ENCODE measurements at regions not wholly inside any gene's neighbourhood (a gene's known extent, or its start where the extent isn't known, plus 50 kb on each side); places are given as distances from the start of the nearest gene placed in this dataset.
A peak's percentile ranks its signal among the peaks of the same experiment; 100 is the strongest.
"Not testable (repeated sequence)": the region's sequence is repeated elsewhere in the genome, so short reads cannot be mapped to it uniquely, and the experiment has no call there.

GRCh38 chr2:136266346-136266745 lies 148.4 kb upstream of the CXCR4 start:
- not testable (repeated sequence) for DNase-seq

GRCh38 chr2:136259551-136259950 lies 141.6 kb upstream of the CXCR4 start:
- no peak for DNase-seq

- no peak for DNase-seq
Measured at GRCh38 chr2:136257893-136258292, 139.9 kb upstream of the CXCR4 start.

- DNase-seq: peak; percentile 92
Measured at GRCh38 chr2:136255648-136256461, 137.9 kb upstream of the CXCR4 start.

GRCh38 chr2:136255127-136255526 lies 137.2 kb upstream of the CXCR4 start:
- DNase-seq: no peak

GRCh38 chr2:136254681-136255080 lies 136.7 kb upstream of the CXCR4 start:
- DNase-seq: no peak

GRCh38 chr2:136253288-136254004 lies 135.5 kb upstream of the CXCR4 start:
- peak; percentile 58 to 81 for DNase-seq

- DNase-seq: no peak
Measured at GRCh38 chr2:136251885-136252585, 134.1 kb upstream of the CXCR4 start.

- DNase-seq: no peak
Measured at GRCh38 chr2:136251197-136251884, 133.4 kb upstream of the CXCR4 start.

GRCh38 chr2:136250131-136250530 lies 132.2 kb upstream of the CXCR4 start:
- no peak for DNase-seq

GRCh38 chr2:136248907-136249306 lies 131.0 kb upstream of the CXCR4 start:
- no peak for DNase-seq

- DNase-seq: no peak
Measured at GRCh38 chr2:136248242-136248641, 130.3 kb upstream of the CXCR4 start.

- peak; percentile 88 to 97 for DNase-seq
Measured at GRCh38 chr2:136247204-136247950, 129.4 kb upstream of the CXCR4 start.

- DNase-seq: peak; percentile 62 to 73
Measured at GRCh38 chr2:136246086-136246669, 128.2 kb upstream of the CXCR4 start.

- peak in 1 of 2 donors; percentile 56 for DNase-seq
Measured at GRCh38 chr2:136245211-136245610, 127.3 kb upstream of the CXCR4 start.

GRCh38 chr2:136244536-136244885 lies 126.6 kb upstream of the CXCR4 start:
- DNase-seq: no peak

- DNase-seq: no peak
Measured at GRCh38 chr2:136243638-136244535, 125.9 kb upstream of the CXCR4 start.

GRCh38 chr2:136242687-136243277 lies 124.8 kb upstream of the CXCR4 start:
- no peak for DNase-seq

GRCh38 chr2:136242100-136242499 lies 124.2 kb upstream of the CXCR4 start:
- DNase-seq: no peak

- no peak for DNase-seq
Measured at GRCh38 chr2:136239079-136239685, 121.2 kb upstream of the CXCR4 start.

Measured in inflammatory macrophage treated with lipopolysaccharide for 1 hour (primary cell).